Erythroblast (primary cell): ENCODE measurements at regions not wholly inside any gene's neighbourhood (a gene's known extent, or its start where the extent isn't known, plus 50 kb on each side); places are given as distances from the start of the nearest gene placed in this dataset.

Experiments used
- GATA1 ChIP-seq: IDR thresholded peaks from 2 replicates; pipeline ENCODE4 v1.6.1; 2011; ENCODE audit warnings: low read depth, mild to moderate bottlenecking, control low read depth, low read length, moderate library complexity
- POLR2A ChIP-seq: IDR thresholded peaks from 2 replicates; pipeline ENCODE4 v1.6.1; 2011; ENCODE audit warnings: mild to moderate bottlenecking, low read length

DNA sequence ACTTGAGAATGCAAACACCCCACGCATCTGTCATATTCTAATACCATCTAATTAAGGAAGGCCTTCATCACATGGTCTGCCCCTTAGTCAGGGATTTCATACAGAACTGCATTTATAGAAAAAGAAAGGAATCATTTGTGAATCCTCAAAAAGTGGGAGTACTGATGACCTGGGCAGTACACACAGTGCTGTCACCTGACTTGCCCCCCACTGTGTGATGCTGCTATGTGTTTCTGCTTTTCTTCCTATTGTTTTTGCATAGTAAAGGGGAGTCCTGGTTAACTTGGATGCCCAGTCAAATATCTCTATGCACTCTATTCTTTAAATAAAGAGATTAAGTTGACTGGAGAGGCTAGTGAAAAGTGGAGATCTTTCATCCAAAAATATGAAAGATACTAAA lies 1921.2 kb upstream of the PRR20A start:
- TF ChIP-seq POLR2A = no peak
- TF ChIP-seq GATA1 = no peak
